Heart left ventricle (tissue), 13 donors: ENCODE measurements at regions not wholly inside any gene's neighbourhood (a gene's known extent, or its start where the extent isn't known, plus 50 kb on each side); places are given as distances from the start of the nearest gene placed in this dataset.

Source experiments
- CTCF ChIP-seq, 12 donors: fragments of 200-600 bp; sonication (generic) in 4 of 12; IDR thresholded peaks; one replicate each; pipeline versions ENCODE4 v1.5.0 to v1.8.0; 2018 to 2022; ENCODE audit warnings: antibody characterized with exemption in 12 of 12, mild to moderate bottlenecking in 5 of 12
- POLR2A ChIP-seq, 2 donors: fragments of 450-650 bp; IDR thresholded peaks; one replicate each; pipeline ENCODE4 v1.6.1; 2017; ENCODE audit warnings: antibody characterized with exemption in 2 of 2, mild to moderate bottlenecking in 2 of 2, moderate library complexity in 2 of 2
- donor health status: ischemic (EF 13 %, LVEDD 7.1; RV severe dilation, severe dysfunction).
- donor health status: DM: no; HTN: yes; CAD: no.
- donor health status: DM: no; HTN: no; CAD: no.
- donor health status: ischemic (EF 25% LVEDD 6.9; RV normal size, moderate dysfunction).
- donor health status: ischemic (EF 25% LVEDD 5.7; RV mildly dilated, moderate dysfunction).
- donor health status: ischemic (EF 35%, LVEDD 5.7; RV mildly dilated, moderate dysfunction).
- donor health status: nonischemic (EF 11% LVEDD 7.7; RV severe dilation, severe dysfunction).
- donor health status: DM: yes; HTN: yes; CAD: no.
- donor health status: PGD.
- donor health status: ischemic (EF 29% LVEDD 5.4; RV normal size, mild dysfunction).
- donor health status: nonischemic (EF 23%, LVEDD 6.1; RV moderate dilation, normal function).

- TF ChIP-seq CTCF (IDR thresholded peaks at IDR 0.05), result no peak
- TF ChIP-seq POLR2A (IDR thresholded peaks at IDR 0.05), result no peak
Observed at GRCh38 chr13:78028960-78029359, 110.3 kb upstream of the EDNRB start.
